Uterus (tissue), 2 donors: ENCODE measurements at regions not wholly inside any gene's neighbourhood (a gene's known extent, or its start where the extent isn't known, plus 50 kb on each side); places are given as distances from the start of the nearest gene placed in this dataset.

Source experiments
- POLR2A ChIP-seq, 2 donors: fragments of 450-650 bp; IDR thresholded peaks; one replicate each; pipeline ENCODE4 v1.6.1; 2016; ENCODE audit warnings: antibody characterized with exemption in 2 of 2, mild to moderate bottlenecking in 1 of 2, moderate library complexity in 1 of 2
- TF ChIP-seq, protein P1 (sequence below), 4 experiments: fragments of 200-600 bp in 2 of 4; fragments of 450-650 bp in 2 of 4; sonication (generic) in 2 of 4; IDR thresholded peaks; one replicate each; pipeline ENCODE4 v1.5.1; 2016 to 2019; ENCODE audit warnings: antibody characterized with exemption in 4 of 4, mild to moderate bottlenecking in 2 of 4, moderate library complexity in 1 of 4

DNA sequence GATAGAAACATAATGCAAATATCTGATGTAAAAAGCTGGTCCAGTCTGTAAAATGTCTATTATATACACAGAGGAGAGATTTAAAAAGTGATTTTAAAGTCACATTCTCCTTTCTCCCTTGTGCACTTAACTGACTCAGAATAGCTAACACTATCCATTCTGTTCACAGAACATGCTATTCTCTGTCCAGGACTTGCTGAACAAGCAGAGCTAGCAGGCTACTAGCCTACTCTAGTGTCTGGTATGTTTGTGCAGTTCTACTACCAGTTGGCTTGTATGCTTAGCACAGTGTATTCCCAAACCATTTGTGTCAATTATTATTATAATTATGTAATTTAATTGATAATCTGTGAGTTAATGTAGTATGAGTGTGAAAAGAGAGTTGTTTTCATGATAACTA, 161.7 kb upstream of the NUDT12 start:
- TF ChIP-seq, protein P1, sequence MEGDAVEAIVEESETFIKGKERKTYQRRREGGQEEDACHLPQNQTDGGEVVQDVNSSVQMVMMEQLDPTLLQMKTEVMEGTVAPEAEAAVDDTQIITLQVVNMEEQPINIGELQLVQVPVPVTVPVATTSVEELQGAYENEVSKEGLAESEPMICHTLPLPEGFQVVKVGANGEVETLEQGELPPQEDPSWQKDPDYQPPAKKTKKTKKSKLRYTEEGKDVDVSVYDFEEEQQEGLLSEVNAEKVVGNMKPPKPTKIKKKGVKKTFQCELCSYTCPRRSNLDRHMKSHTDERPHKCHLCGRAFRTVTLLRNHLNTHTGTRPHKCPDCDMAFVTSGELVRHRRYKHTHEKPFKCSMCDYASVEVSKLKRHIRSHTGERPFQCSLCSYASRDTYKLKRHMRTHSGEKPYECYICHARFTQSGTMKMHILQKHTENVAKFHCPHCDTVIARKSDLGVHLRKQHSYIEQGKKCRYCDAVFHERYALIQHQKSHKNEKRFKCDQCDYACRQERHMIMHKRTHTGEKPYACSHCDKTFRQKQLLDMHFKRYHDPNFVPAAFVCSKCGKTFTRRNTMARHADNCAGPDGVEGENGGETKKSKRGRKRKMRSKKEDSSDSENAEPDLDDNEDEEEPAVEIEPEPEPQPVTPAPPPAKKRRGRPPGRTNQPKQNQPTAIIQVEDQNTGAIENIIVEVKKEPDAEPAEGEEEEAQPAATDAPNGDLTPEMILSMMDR (IDR thresholded peaks at IDR 0.05), result no peak
- TF ChIP-seq POLR2A (IDR thresholded peaks at IDR 0.05), result no peak
